K562 (cell line): ENCODE measurements at regions not wholly inside any gene's neighbourhood (a gene's known extent, or its start where the extent isn't known, plus 50 kb on each side); places are given as distances from the start of the nearest gene placed in this dataset.

Source experiments
- BCLAF1 ChIP-seq, 2 experiments: fragments of 450-650 bp in 1 of 2; IDR thresholded peaks; 2 replicates each; pipeline ENCODE4 v1.6.1; 2011 to 2017; ENCODE audit warnings: low read depth in 2 of 2, antibody characterized with exemption in 1 of 2, borderline replicate concordance in 1 of 2, low read length in 1 of 2, mild to moderate bottlenecking in 1 of 2, mixed read lengths in 1 of 2; ENCODE audit not compliant: control insufficient read depth in 1 of 2
- CREB1 ChIP-seq, 2 experiments: sonication (generic) in 1 of 2; formaldehyde crosslinking in 1 of 2; IDR thresholded peaks; 2 replicates each; pipeline versions ENCODE4 v1.6.1 to v1.8.0; 2012 to 2022; ENCODE audit warnings: inconsistent platforms in 1 of 2, mild to moderate bottlenecking in 1 of 2, missing genetic modification reagents in 1 of 2, moderate library complexity in 1 of 2
- EWSR1 ChIP-seq: fragments of 450-650 bp; IDR thresholded peaks from 2 replicates; pipeline ENCODE4 v1.6.1; 2018; ENCODE audit warnings: borderline replicate concordance, mild to moderate bottlenecking, low read depth, moderate library complexity; ENCODE audit not compliant: partially characterized antibody
- MLX ChIP-seq, 2 experiments: fragments of 450-650 bp in 1 of 2; sonication (generic) in 1 of 2; formaldehyde crosslinking; conservative IDR thresholded peaks; 2 replicates each; pipeline versions ENCODE4 v1.4.0 to v1.8.1; 2020 to 2022; ENCODE audit warnings: mild to moderate bottlenecking in 1 of 2, missing genetic modification reagents in 1 of 2
- PRPF4 ChIP-seq: fragments of 200-400 bp; formaldehyde crosslinking; IDR thresholded peaks from one replicate; pipeline ENCODE4 v1.6.1; 2017; ENCODE audit warnings: low read length, low read depth, mild to moderate bottlenecking; ENCODE audit not compliant: insufficient read depth, poor library complexity, severe bottlenecking
- RAD21 ChIP-seq, 2 experiments: fragments of 250-450 bp in 1 of 2; fragments of 450-650 bp in 1 of 2; sonication (Bioruptor Pico) in 1 of 2; formaldehyde crosslinking in 1 of 2; IDR thresholded peaks in 1 of 2; conservative IDR thresholded peaks in 1 of 2; 2 replicates each; pipeline versions ENCODE4 v1.4.0 to v1.8.0; 2020 to 2022; ENCODE audit warnings: mild to moderate bottlenecking in 2 of 2, moderate library complexity in 1 of 2
- REST ChIP-seq, 2 experiments: fragments of 450-650 bp; formaldehyde crosslinking in 1 of 2; IDR thresholded peaks; 2 replicates each; pipeline versions ENCODE4 v1.4.0 to v1.6.1; 2014 to 2020; ENCODE audit warnings: mild to moderate bottlenecking in 2 of 2, borderline replicate concordance in 1 of 2, low read depth in 1 of 2
- USF2 ChIP-seq: sonication (generic); formaldehyde crosslinking; IDR thresholded peaks from 2 replicates; pipeline ENCODE4 v1.5.0; 2020; ENCODE audit warnings: missing genetic modification reagents

- no peak for TF ChIP-seq CREB1 (IDR thresholded peaks at IDR 0.05)
- TF ChIP-seq CREB1 (CRISPR knock-in tag; IDR thresholded peaks at IDR 0.05): no peak
- TF ChIP-seq EWSR1: no peak
- TF ChIP-seq MLX (CRISPR knock-in tag; conservative IDR thresholded peaks at IDR 0.05): no peak
- TF ChIP-seq REST (IDR thresholded peaks at IDR 0.05; ENCODE audit: borderline replicate concordance): peak; percentile 29; the same call in 1 of the 2 replicates
- TF ChIP-seq REST (CRISPR knock-in tag; IDR thresholded peaks at IDR 0.05; ENCODE audit: low read depth): no peak
- no peak for TF ChIP-seq BCLAF1 (IDR thresholded peaks at IDR 0.05; ENCODE audit: borderline replicate concordance in 1 of 2, control insufficient read depth in 1 of 2, low read depth in 2 of 2, low read length in 1 of 2)
- no peak for TF ChIP-seq USF2 (CRISPR knock-in tag)
- TF ChIP-seq RAD21 (CRISPR knock-in tag; conservative IDR thresholded peaks at IDR 0.05 in 1 of 2, IDR thresholded peaks at IDR 0.05 in 1 of 2): peak; percentile 30 to 50; a peak in 2 of 4 replicates
- no peak for TF ChIP-seq PRPF4
Measured at GRCh38 chrX:40471965-40472648, 108.7 kb upstream of the ATP6AP2 start (continued).
